Neural cell (in vitro differentiated cells): ENCODE measurements at regions not wholly inside any gene's neighbourhood (a gene's known extent, or its start where the extent isn't known, plus 50 kb on each side); places are given as distances from the start of the nearest gene placed in this dataset.

Source experiments
- H2AFZ ChIP-seq: fragments of 200-600, 300-800 bp; sonication (generic), shearing (Covaris generic); 2 replicates; pipeline ENCODE4 v1.6.0; 2014; ENCODE audit warnings: low read depth, mild to moderate bottlenecking, antibody characterized with exemption, low read length, moderate library complexity
- H3F3A ChIP-seq: fragments of 200-600 bp; shearing (Covaris generic); 2 replicates; pipeline ENCODE4 v1.6.1; 2016; ENCODE audit warnings: mild to moderate bottlenecking, moderate library complexity, mixed read lengths, antibody characterized with exemption, low read length; ENCODE audit not compliant: insufficient read depth, poor library complexity, severe bottlenecking
- H3K27ac ChIP-seq: fragments of 200-600, 300-800 bp; sonication (generic), shearing (Covaris generic); 2 replicates; pipeline ENCODE4 v1.5.1; 2014; ENCODE audit warnings: mild to moderate bottlenecking, low read length, moderate library complexity
- H3K27me3 ChIP-seq: fragments of 300-800, 200-600 bp; sonication (generic), shearing (Covaris generic); 2 replicates; pipeline ENCODE4 v1.6.0; 2014; ENCODE audit warnings: mild to moderate bottlenecking, low read depth, low read length, moderate library complexity; ENCODE audit not compliant: insufficient read depth
- H3K36me3 ChIP-seq: fragments of 300-800, 200-600 bp; sonication (generic), shearing (Covaris generic); 2 replicates; pipeline ENCODE4 v1.5.1; 2014; ENCODE audit warnings: mild to moderate bottlenecking, antibody characterized with exemption, low read length, moderate library complexity; ENCODE audit not compliant: insufficient read depth
- H3K4me2 ChIP-seq: fragments of 300-800, 200-600 bp; sonication (generic), shearing (Covaris generic); 2 replicates; pipeline ENCODE4 v1.6.0; 2014; ENCODE audit warnings: mild to moderate bottlenecking, low read length
- H3K4me3 ChIP-seq: fragments of 300-800, 200-600 bp; sonication (generic), shearing (Covaris generic); 2 replicates; pipeline ENCODE4 v1.5.1; 2014; ENCODE audit warnings: mild to moderate bottlenecking, low read length, moderate library complexity
- H3K79me2 ChIP-seq: fragments of 200-600 bp; shearing (Covaris generic); replicated peaks from 2 replicates; pipeline ENCODE4 v1.6.0; 2014; ENCODE audit warnings: mild to moderate bottlenecking, low read length, moderate library complexity; ENCODE audit not compliant: insufficient read depth
- H3K9ac ChIP-seq: fragments of 300-800, 200-600 bp; sonication (generic), shearing (Covaris generic); 2 replicates; pipeline ENCODE4 v1.6.1; 2016; ENCODE audit warnings: mild to moderate bottlenecking, low read length, mixed read lengths
- H3K9me2 ChIP-seq: fragments of 200-600 bp; shearing (Covaris generic); 2 replicates; pipeline ENCODE4 v1.6.1; 2016; ENCODE audit warnings: mild to moderate bottlenecking, low read length, mixed read lengths; ENCODE audit not compliant: insufficient read depth
- H3K9me3 ChIP-seq: fragments of 200-600, 300-800 bp; sonication (generic), shearing (Covaris generic); 2 replicates; pipeline ENCODE4 v1.6.1; 2016; ENCODE audit warnings: mild to moderate bottlenecking, mixed run types, low read length, moderate library complexity, mixed read lengths
- H4K20me1 ChIP-seq: fragments of 200-600 bp; shearing (Covaris generic); 2 replicates; pipeline ENCODE4 v1.6.1; 2016; ENCODE audit warnings: mild to moderate bottlenecking, mixed run types; ENCODE audit not compliant: insufficient read depth
- EP300 ChIP-seq: fragments of 450-650 bp; conservative IDR thresholded peaks from 2 replicates; pipeline ENCODE4 v1.6.1; 2014; ENCODE audit warnings: antibody characterized with exemption, mild to moderate bottlenecking, moderate library complexity; ENCODE audit not compliant: poor library complexity, severe bottlenecking
- EZH2 ChIP-seq: fragments of 200-600, 300-800 bp; shearing (Covaris generic), sonication (generic); IDR thresholded peaks from 2 replicates; pipeline ENCODE4 v1.6.1; 2014; ENCODE audit warnings: antibody characterized with exemption, low read length, borderline replicate concordance, mild to moderate bottlenecking; ENCODE audit not compliant: insufficient read depth, poor library complexity, severe bottlenecking
- MXI1 ChIP-seq: fragments of 450-650 bp; conservative IDR thresholded peaks from 2 replicates; pipeline ENCODE4 v1.6.1; 2014; ENCODE audit warnings: antibody characterized with exemption, mild to moderate bottlenecking; ENCODE audit not compliant: poor library complexity, severe bottlenecking
- POLR2AphosphoS5 ChIP-seq: IDR thresholded peaks from 2 replicates; pipeline ENCODE4 v1.6.1; 2012
- RAD21 ChIP-seq: fragments of 450-650 bp; conservative IDR thresholded peaks from 2 replicates; pipeline ENCODE4 v1.6.1; 2014; ENCODE audit warnings: antibody characterized with exemption, mild to moderate bottlenecking, moderate library complexity
- REST ChIP-seq: IDR thresholded peaks from 2 replicates; pipeline ENCODE4 v1.6.1; 2012; ENCODE audit warnings: borderline replicate concordance
- SMC3 ChIP-seq: fragments of 450-650 bp; conservative IDR thresholded peaks from 2 replicates; pipeline ENCODE4 v1.6.1; 2014; ENCODE audit warnings: antibody characterized with exemption, mild to moderate bottlenecking, moderate library complexity; ENCODE audit not compliant: poor library complexity
- TAF1 ChIP-seq: IDR thresholded peaks from 2 replicates; pipeline ENCODE4 v1.6.1; 2012; ENCODE audit warnings: low read depth
- TF ChIP-seq, protein P1 (sequence below): fragments of 450-650 bp; IDR thresholded peaks from 2 replicates; pipeline ENCODE4 v1.5.1; 2014; ENCODE audit warnings: antibody characterized with exemption, mild to moderate bottlenecking, moderate library complexity; ENCODE audit not compliant: poor library complexity, severe bottlenecking

DNA sequence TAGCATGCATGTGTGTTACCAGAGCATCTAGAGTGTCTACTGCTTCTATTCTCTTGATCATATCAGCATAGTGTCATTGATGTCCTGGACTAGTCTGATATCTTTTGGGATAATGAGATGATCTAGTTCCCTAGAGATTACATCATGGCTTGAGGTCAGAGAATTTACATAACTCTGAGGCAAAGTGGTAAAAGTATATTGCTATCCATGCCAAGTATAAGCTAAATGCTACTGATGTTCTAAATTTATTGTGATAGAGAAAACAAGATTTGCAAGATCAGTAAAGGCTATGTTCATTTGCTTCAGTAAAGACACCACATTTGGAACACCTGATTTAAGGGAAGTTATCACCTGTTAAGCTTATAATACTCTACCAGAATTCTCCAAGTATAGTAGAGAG lies 280.7 kb upstream of the PSMD7 start:
- H2AFZ ChIP-seq: no peak overlapping the region
- H3K4me2 ChIP-seq: no peak overlapping the region
- TF ChIP-seq TAF1: no peak
- TF ChIP-seq REST: no peak
- TF ChIP-seq RAD21: no peak
- TF ChIP-seq EZH2: no peak
- no peak for TF ChIP-seq MXI1
- no peak for TF ChIP-seq EP300
- TF ChIP-seq, protein P1, sequence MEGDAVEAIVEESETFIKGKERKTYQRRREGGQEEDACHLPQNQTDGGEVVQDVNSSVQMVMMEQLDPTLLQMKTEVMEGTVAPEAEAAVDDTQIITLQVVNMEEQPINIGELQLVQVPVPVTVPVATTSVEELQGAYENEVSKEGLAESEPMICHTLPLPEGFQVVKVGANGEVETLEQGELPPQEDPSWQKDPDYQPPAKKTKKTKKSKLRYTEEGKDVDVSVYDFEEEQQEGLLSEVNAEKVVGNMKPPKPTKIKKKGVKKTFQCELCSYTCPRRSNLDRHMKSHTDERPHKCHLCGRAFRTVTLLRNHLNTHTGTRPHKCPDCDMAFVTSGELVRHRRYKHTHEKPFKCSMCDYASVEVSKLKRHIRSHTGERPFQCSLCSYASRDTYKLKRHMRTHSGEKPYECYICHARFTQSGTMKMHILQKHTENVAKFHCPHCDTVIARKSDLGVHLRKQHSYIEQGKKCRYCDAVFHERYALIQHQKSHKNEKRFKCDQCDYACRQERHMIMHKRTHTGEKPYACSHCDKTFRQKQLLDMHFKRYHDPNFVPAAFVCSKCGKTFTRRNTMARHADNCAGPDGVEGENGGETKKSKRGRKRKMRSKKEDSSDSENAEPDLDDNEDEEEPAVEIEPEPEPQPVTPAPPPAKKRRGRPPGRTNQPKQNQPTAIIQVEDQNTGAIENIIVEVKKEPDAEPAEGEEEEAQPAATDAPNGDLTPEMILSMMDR: no peak
- no peak for TF ChIP-seq SMC3
- TF ChIP-seq POLR2AphosphoS5: no peak
- H3K9ac ChIP-seq: no peak overlapping the region
- H4K20me1 ChIP-seq: no peaks in the 10 kb centered on the region
- H3K9me2 ChIP-seq: no peaks in the 10 kb centered on the region
- H3K27me3 ChIP-seq: no peaks in the 10 kb centered on the region
- no peaks in the 10 kb centered on the region for H3K79me2 ChIP-seq
- H3K4me3 ChIP-seq: no peak overlapping the region
- no peaks in the 10 kb centered on the region for H3K36me3 ChIP-seq
- no peaks in the 10 kb centered on the region for H3K9me3 ChIP-seq
- H3F3A ChIP-seq: peaks cover 6% of the 10 kb centered on the region
- no peak overlapping the region for H3K27ac ChIP-seq

DNA sequence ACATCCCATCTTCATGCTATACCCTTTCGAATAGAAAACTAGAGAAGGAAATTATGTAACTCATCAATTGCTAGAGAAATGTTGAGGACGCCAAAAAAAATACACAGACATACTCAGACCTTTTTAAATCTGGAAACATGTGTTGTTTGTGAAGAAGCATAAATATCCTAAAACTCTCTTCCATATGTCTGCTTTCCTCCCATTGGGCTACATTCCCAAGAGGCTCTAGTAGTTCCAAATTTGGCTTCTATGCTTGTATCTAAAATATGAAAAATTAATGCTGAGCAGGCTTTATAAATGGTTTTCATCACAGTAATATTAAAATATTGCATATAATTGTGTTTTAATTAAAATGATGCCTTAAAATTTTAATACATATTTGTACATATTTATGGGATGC lies 297.9 kb upstream of the PSMD7 start:
- Histone ChIP-seq H3K9me2 (no peaks in the 10 kb centered on the region), H3K27me3 (no peaks in the 10 kb centered on the region), H3K9me3 (no peaks in the 10 kb centered on the region), H3K9ac (no peak overlapping the region), H3K36me3 (no peaks in the 10 kb centered on the region), H3K4me3 (no peak overlapping the region), H3K79me2 (no peaks in the 10 kb centered on the region), H3K4me2 (no peak overlapping the region), H4K20me1 (no peaks in the 10 kb centered on the region), H3K27ac (no peak overlapping the region), H2AFZ (no peak overlapping the region), H3F3A (no peaks in the 10 kb centered on the region)
- TF ChIP-seq MXI1 (no peak), POLR2AphosphoS5 (no peak), SMC3 (no peak), EZH2 (no peak), EP300 (no peak), REST (no peak), RAD21 (no peak), TAF1 (no peak)
- TF ChIP-seq, protein P1: no peak
